AG04450 (cell line): ENCODE measurements at regions not wholly inside any gene's neighbourhood (a gene's known extent, or its start where the extent isn't known, plus 50 kb on each side); places are given as distances from the start of the nearest gene placed in this dataset.

Experiments
- CTCF ChIA-PET: fragments of 300-600, 350-600 bp; formaldehyde crosslinking; extraction: SDS; loops from one replicate; lab custom pipeline; 2022; ENCODE audit warnings: antibody characterized with exemption, inconsistent platforms; lab: Charles Lee
- POLR2A ChIA-PET: fragments of 350-600 bp; formaldehyde crosslinking; extraction: SDS; loops from one replicate; lab custom pipeline; 2021; ENCODE audit warnings: antibody characterized with exemption, inconsistent platforms; lab: Yijun Ruan, JAX
- DNase-seq: peaks from one replicate; pipeline ENCODE4 v3.0.0-alpha.2; 2011; ENCODE audit warnings: low read depth, low spot score
- H3K27ac ChIP-seq: one replicate; pipeline ENCODE4 v1.5.1; 2012; ENCODE audit warnings: low read depth, low read length, control low read depth
- H3K27me3 ChIP-seq: one replicate; pipeline ENCODE4 v1.6.0; 2012; ENCODE audit warnings: low read length; ENCODE audit not compliant: control insufficient read depth, insufficient read depth
- H3K4me3 ChIP-seq: 2 replicates; pipeline ENCODE4 v1.5.1; 2011; ENCODE audit warnings: mild to moderate bottlenecking, low read depth, low read length, control low read depth
- H3K9me3 ChIP-seq: 2 replicates; pipeline ENCODE4 v1.5.1; 2012; ENCODE audit warnings: low read length; ENCODE audit not compliant: control insufficient read depth, insufficient read depth
- TF ChIP-seq, protein P1 (sequence below): IDR thresholded peaks from 2 replicates; pipeline ENCODE4 v1.5.1; 2011; ENCODE audit warnings: low read depth, low read length, control low read depth, inconsistent platforms

DNA sequence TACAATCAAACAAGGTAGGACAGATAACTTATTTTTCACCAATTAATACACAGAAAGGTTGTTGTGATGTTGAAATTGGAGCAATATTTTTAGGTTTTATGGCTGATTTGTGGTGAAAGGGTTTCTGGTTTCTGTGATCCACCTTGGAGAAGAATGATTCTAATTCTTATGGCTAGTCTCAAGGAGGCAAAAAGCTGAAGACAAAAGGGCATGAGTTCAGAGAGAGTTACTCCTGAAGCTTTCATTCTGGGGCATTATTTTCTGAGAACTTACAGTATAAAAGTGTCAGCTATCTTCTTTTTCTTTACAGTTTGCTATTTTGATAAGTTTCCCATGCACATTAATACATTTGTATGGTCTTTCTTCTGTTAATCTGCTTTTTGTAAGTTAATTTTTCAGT is 372.4 kb upstream of the CCDC179 start:
- TF ChIP-seq, protein P1, sequence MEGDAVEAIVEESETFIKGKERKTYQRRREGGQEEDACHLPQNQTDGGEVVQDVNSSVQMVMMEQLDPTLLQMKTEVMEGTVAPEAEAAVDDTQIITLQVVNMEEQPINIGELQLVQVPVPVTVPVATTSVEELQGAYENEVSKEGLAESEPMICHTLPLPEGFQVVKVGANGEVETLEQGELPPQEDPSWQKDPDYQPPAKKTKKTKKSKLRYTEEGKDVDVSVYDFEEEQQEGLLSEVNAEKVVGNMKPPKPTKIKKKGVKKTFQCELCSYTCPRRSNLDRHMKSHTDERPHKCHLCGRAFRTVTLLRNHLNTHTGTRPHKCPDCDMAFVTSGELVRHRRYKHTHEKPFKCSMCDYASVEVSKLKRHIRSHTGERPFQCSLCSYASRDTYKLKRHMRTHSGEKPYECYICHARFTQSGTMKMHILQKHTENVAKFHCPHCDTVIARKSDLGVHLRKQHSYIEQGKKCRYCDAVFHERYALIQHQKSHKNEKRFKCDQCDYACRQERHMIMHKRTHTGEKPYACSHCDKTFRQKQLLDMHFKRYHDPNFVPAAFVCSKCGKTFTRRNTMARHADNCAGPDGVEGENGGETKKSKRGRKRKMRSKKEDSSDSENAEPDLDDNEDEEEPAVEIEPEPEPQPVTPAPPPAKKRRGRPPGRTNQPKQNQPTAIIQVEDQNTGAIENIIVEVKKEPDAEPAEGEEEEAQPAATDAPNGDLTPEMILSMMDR, result no peak
- POLR2A ChIA-PET, result no interaction called here
- Histone ChIP-seq H3K4me3 (no peak overlapping the region), H3K27ac (no peak overlapping the region), H3K9me3 (no peaks in the 10 kb centered on the region), H3K27me3 (no peaks in the 10 kb centered on the region)
- DNase-seq, result no peak
- CTCF ChIA-PET, result no interaction called here

DNA sequence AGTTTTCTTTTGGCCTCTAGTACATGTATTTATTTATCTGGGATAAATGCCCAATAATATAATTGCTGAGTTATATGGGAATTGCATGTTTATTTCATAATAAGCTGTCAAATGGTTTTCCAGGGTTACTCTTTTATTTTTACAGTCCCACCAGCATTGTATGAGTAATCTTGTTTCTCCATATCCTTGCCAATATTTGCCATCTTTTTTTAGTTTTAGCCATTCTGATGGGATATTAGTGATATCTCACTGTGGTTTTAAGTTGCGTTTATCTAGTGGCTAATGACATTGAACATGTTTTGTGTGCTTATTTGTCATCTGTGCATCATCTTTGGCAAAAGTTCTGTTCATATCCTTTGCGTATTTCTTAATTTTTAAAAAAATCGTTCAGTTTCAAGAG is 372.8 kb upstream of the CCDC179 start:
- no peak for DNase-seq
- TF ChIP-seq, protein P1, result no peak
- H3K27ac ChIP-seq, result no peak overlapping the region
- ChIA-PET POLR2A (no interaction called here), CTCF (no interaction called here)
- H3K9me3 ChIP-seq, result no peaks in the 10 kb centered on the region
- H3K27me3 ChIP-seq, result no peaks in the 10 kb centered on the region
- H3K4me3 ChIP-seq, result no peak overlapping the region

DNA sequence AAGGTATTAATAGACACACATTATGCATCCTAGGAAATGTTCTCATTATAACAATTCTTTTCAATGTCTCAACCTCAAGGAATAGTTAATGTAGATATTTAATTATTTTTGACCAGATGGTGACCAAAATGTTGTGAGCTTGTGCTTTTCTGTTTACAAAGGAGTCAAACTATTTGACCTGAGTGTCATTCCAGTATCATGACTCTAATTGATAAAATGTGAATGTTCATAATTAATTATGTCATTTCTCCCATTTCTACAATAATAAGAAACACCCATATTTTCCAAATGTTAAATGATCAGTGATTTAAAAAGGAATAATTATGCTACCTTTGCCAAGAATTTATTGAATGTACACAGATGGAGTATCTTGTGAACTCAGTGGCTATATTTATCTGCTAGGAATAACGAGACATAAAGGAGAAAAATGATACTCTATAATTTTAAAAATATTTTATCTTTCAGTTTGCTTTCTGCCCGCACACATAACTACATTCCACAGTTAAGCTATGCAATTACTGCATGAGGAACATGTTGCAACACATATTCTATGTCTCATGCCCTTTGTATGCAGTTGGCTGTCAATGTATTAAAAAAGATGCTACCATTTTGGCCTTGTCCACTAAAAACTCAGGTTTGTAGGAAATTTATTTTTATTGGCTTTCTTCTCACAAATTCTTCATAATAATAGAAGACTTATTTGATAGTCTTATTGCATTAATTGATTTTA is 376.7 kb upstream of the CCDC179 start:
- DNase-seq, result peak; percentile 29
- TF ChIP-seq, protein P1, result no peak
- ChIA-PET POLR2A (no interaction called here), CTCF (no interaction called here)
- Histone ChIP-seq H3K9me3 (no peaks in the 10 kb centered on the region), H3K27me3 (no peaks in the 10 kb centered on the region), H3K4me3 (no peak overlapping the region), H3K27ac (no peak overlapping the region)

DNA sequence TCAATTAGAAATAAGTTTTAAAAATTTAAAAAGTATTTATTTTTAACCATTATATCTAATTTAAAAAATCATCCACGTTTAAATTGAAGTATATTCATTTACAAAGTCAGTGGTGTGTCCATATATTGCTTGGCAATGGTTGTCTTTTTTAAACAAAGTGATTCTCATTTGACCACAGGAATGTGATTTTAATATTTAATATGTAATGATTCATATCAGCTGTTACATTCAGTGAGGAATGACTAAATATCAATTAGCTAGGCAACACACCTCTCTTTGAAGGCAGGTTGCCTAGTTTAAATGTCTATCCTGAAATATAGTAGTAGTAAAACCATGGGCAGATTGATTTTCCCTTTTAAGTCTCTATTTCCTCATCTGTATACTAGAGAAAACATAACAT is 392.2 kb upstream of the CCDC179 start:
- H3K9me3 ChIP-seq, result no peaks in the 10 kb centered on the region
- TF ChIP-seq, protein P1, result no peak
- POLR2A ChIA-PET, result no interaction called here
- no peak for DNase-seq
- H3K27me3 ChIP-seq, result no peaks in the 10 kb centered on the region
- CTCF ChIA-PET, result interaction anchor here (1.7 kb wide), 1 partner anchor 13 kb away, joined by 4 read pairs; no protein-coding TSS in a partner anchor
- H3K4me3 ChIP-seq, result no peak overlapping the region
- no peak overlapping the region for H3K27ac ChIP-seq

DNA sequence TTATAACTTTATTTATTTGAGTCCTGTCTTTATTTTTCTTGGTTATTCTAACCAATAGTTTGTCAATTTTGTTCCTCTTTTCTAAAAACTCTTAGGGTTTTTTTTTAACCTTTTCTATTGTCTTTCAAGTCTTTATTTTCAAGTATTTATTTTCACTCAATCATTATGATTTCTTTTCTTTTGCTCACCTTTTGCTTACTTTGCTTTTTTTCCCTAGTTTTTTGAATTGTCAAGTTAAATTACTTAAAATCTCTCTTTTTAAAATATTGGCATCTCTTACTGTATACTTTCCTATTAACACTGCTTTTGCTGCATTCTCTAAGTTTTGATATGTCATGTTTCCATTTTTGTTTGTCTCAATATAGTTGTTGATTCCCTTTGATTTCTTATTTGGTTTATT is 396.8 kb upstream of the CCDC179 start:
- Histone ChIP-seq H3K27ac (no peak overlapping the region), H3K9me3 (no peaks in the 10 kb centered on the region), H3K4me3 (no peak overlapping the region), H3K27me3 (no peaks in the 10 kb centered on the region)
- TF ChIP-seq, protein P1, result no peak
- POLR2A ChIA-PET, result no interaction called here
- DNase-seq, result no peak
- CTCF ChIA-PET, result no interaction called here
